ENCODE measurements at regions not wholly inside any gene's neighbourhood (a gene's known extent, or its start where the extent isn't known, plus 50 kb on each side); places are given as distances from the start of the nearest gene placed in this dataset.

GRCh38 chr2:163849756-163850435 lies 114.1 kb upstream of the FIGN start:
- DNase-seq = no peak

- no peak for DNase-seq
Observed at GRCh38 chr2:163838890-163839289, 103.1 kb upstream of the FIGN start.

GRCh38 chr2:163836167-163836566 lies 100.4 kb upstream of the FIGN start:
- DNase-seq = no peak

- DNase-seq = no peak
Observed at GRCh38 chr2:163834841-163835240, 99.0 kb upstream of the FIGN start.

GRCh38 chr2:163834221-163834620 lies 98.4 kb upstream of the FIGN start:
- no peak for DNase-seq

- DNase-seq = no peak
Observed at GRCh38 chr2:163828771-163829170, 93.0 kb upstream of the FIGN start.

GRCh38 chr2:163822033-163822432 lies 86.2 kb upstream of the FIGN start:
- no peak for DNase-seq

- no peak for DNase-seq
Observed at GRCh38 chr2:163812926-163813520, 77.2 kb upstream of the FIGN start.

GRCh38 chr2:163808406-163808805 lies 72.6 kb upstream of the FIGN start:
- DNase-seq = no peak

- no peak for DNase-seq
Observed at GRCh38 chr2:163802284-163802683, 66.5 kb upstream of the FIGN start.

- DNase-seq = no peak
Observed at GRCh38 chr2:163801486-163801885, 65.7 kb upstream of the FIGN start.

- DNase-seq = peak in 2 of 56 donors; percentile 13 to 17
Observed at GRCh38 chr2:163800951-163801381, 65.2 kb upstream of the FIGN start.

- no peak for DNase-seq
Observed at GRCh38 chr2:163799807-163800206, 64.0 kb upstream of the FIGN start.

GRCh38 chr2:163794635-163795034 lies 58.8 kb upstream of the FIGN start:
- DNase-seq = no peak

Measured in amygdala (tissue), 56 donors.